ENCODE measurements at regions not wholly inside any gene's neighbourhood (a gene's known extent, or its start where the extent isn't known, plus 50 kb on each side); places are given as distances from the start of the nearest gene placed in this dataset.

GRCh38 chr2:13758412-13758811 lies 874.1 kb upstream of the LRATD1 start (continued):
- TF ChIP-seq PKNOX1 (IDR thresholded peaks at IDR 0.05) = peak; percentile 56; the same call in 1 of the 2 replicates
- TF ChIP-seq FOXK2 (IDR thresholded peaks at IDR 0.05) = no peak; the same call in 1 of the 2 replicates
- TF ChIP-seq SRF (IDR thresholded peaks at IDR 0.05; ENCODE audit: low read depth in 2 of 2, low read length in 2 of 2) = no peak
- TF ChIP-seq SP1 (IDR thresholded peaks at IDR 0.05; ENCODE audit: low read depth, low read length) = no peak
- TF ChIP-seq MAX (IDR thresholded peaks at IDR 0.05; ENCODE audit: low read depth, low read length) = no peak
- no peak for TF ChIP-seq ETV6 (conservative IDR thresholded peaks at IDR 0.05 in 1 of 2, IDR thresholded peaks at IDR 0.05 in 1 of 2; ENCODE audit: borderline replicate concordance in 1 of 2, low read depth in 1 of 2)
- TF ChIP-seq WRNIP1 (IDR thresholded peaks at IDR 0.05; ENCODE audit: borderline replicate concordance, low read depth, low read length) = no peak
- TF ChIP-seq MEF2A (IDR thresholded peaks at IDR 0.05; ENCODE audit: insufficient read depth, low read depth, low read length) = no peak
- TF ChIP-seq SMARCA5 (IDR thresholded peaks at IDR 0.05) = no peak
- TF ChIP-seq ZBTB40 (IDR thresholded peaks at IDR 0.05; ENCODE audit: borderline replicate concordance) = no peak; the same call in 1 of the 2 replicates
- no peak for TF ChIP-seq ESRRA (IDR thresholded peaks at IDR 0.05; ENCODE audit: low read length)
- no peak for TF ChIP-seq EED (IDR thresholded peaks at IDR 0.05; ENCODE audit: low read depth)
- TF ChIP-seq BRCA1 (IDR thresholded peaks at IDR 0.05; ENCODE audit: low read depth, low read length) = no peak
- TF ChIP-seq SKIL (IDR thresholded peaks at IDR 0.05; ENCODE audit: low read depth, poor library complexity, severe bottlenecking) = peak; percentile 55
- TF ChIP-seq IKZF1 (conservative IDR thresholded peaks at IDR 0.05) = peak; percentile 55; the same call in 1 of the 2 replicates
- no peak for TF ChIP-seq CHD4 (IDR thresholded peaks at IDR 0.05)
- TF ChIP-seq NR2C1 (IDR thresholded peaks at IDR 0.05) = no peak
- TF ChIP-seq RELB (IDR thresholded peaks at IDR 0.05; ENCODE audit: low read depth) = peak; percentile 77
